ENCODE measurements at regions not wholly inside any gene's neighbourhood (a gene's known extent, or its start where the extent isn't known, plus 50 kb on each side); places are given as distances from the start of the nearest gene placed in this dataset.

GRCh38 chr10:31253237-31253636 is 65.8 kb upstream of the ZEB1 start:
- DNase-seq, result no peak
- 66 to 74% (median 73%) methylated on average over 1 of the region's 1 CpG for WGBS, 4 donors
- peaks cover 0 to 29% (median 0%) of the 10 kb centered on the region in 12 donors for H3K9me3 ChIP-seq
- ATAC-seq, result no peak
- H3K27ac ChIP-seq, result no peak overlapping the region
- intact Hi-C loops (cut with DNase I), result no loop called here
- no peaks in the 10 kb centered on the region for H3K27me3 ChIP-seq
- H3K4me3 ChIP-seq, result no peak overlapping the region
- no peaks in the 10 kb centered on the region for H3K4me1 ChIP-seq
- TF ChIP-seq POLR2A (IDR thresholded peaks at IDR 0.05) (no peak), CTCF (IDR thresholded peaks at IDR 0.05) (no peak)
- H3K36me3 ChIP-seq, result no peaks in the 10 kb centered on the region

GRCh38 chr10:31261511-31262311 is 57.3 kb upstream of the ZEB1 start:
- Histone ChIP-seq H3K4me3 (peak overlapping the region in 5 of 12 donors; percentile 4 to 26 (median 15)), H3K27me3 (no peaks in the 10 kb centered on the region), H3K27ac (peak overlapping the region in 11 of 12 donors; percentile 5 to 62 (median 43)), H3K36me3 (no peaks in the 10 kb centered on the region), H3K9me3 (no peaks in the 10 kb centered on the region), H3K4me1 (peaks cover 0 to 25% (median 10%) of the 10 kb centered on the region in 12 donors)
- ATAC-seq, result peak in 2 of 4 donors; percentile 7 to 62
- no peak for TF ChIP-seq CTCF (IDR thresholded peaks at IDR 0.05)
- intact Hi-C loops (cut with DNase I), result no loop called here
- DNase-seq, result no peak
- WGBS, 4 donors, result 66 to 81% (median 71%) methylated on average over 6 of the region's 6 CpGs

GRCh38 chr10:31262672-31263071 is 56.3 kb upstream of the ZEB1 start:
- peak; percentile 63 to 81 (median 70) for ATAC-seq
- DNase-seq, result peak in 3 of 5 donors; percentile 46 to 62 (median 48)

More at GRCh38 chr10:31262672-31263071, 56.3 kb upstream of the ZEB1 start:
- peak overlapping the region in 10 of 12 donors; percentile 5 to 62 (median 44) for H3K27ac ChIP-seq
- intact Hi-C loops (cut with DNase I), result no loop called here
- TF ChIP-seq POLR2A (IDR thresholded peaks at IDR 0.05) (no peak), CTCF (IDR thresholded peaks at IDR 0.05) (no peak)
- H3K4me3 ChIP-seq, result peak overlapping the region in 6 of 12 donors; percentile 1 to 26 (median 10)
- no peaks in the 10 kb centered on the region for H3K9me3 ChIP-seq
- no peaks in the 10 kb centered on the region for H3K27me3 ChIP-seq
- H3K4me1 ChIP-seq, result peaks cover 0 to 25% (median 10%) of the 10 kb centered on the region in 12 donors
- H3K36me3 ChIP-seq, result no peaks in the 10 kb centered on the region
- WGBS, 4 donors, result 33 to 50% (median 36%) methylated on average over 2 of the region's 2 CpGs

All from heart left ventricle (tissue), 16 donors.